ENCODE measurements at regions not wholly inside any gene's neighbourhood (a gene's known extent, or its start where the extent isn't known, plus 50 kb on each side); places are given as distances from the start of the nearest gene placed in this dataset.

- Mint-ChIP-seq H3K9me3 (ENCODE audit: insufficient read depth) (peaks cover 8% of the 10 kb centered on the region), H3K27ac (no peak overlapping the region), H3K27me3 (peaks cover 6% of the 10 kb centered on the region), H3K4me1 (no peaks in the 10 kb centered on the region), H3K4me3 (no peak overlapping the region)
- 83% methylated on average over 1 of the region's 1 CpG for WGBS (ENCODE audit: insufficient coverage)
- intact Hi-C loops (cut with micrococcal nuclease) = no loop called here
- no peaks in the 10 kb centered on the region for H3K36me3 ChIP-seq (replicated peaks in 1 of 2; ENCODE audit: control extremely low read depth in 1 of 2, control insufficient read depth in 1 of 2, extremely low read depth in 1 of 2, insufficient read depth in 2 of 2, low read length in 1 of 2)
- H4K20me1 ChIP-seq (ENCODE audit: control insufficient read depth, insufficient read depth, low read length, poor library complexity, severe bottlenecking) = no peaks in the 10 kb centered on the region
- ATAC-seq (ENCODE audit: low read depth) = no peak
- CTCF ChIA-PET = no interaction called here
- H3K4me3 ChIP-seq (ENCODE audit: control extremely low read depth in 1 of 5, extremely low read depth in 1 of 5, insufficient read depth in 1 of 5, low read depth in 2 of 5, low read length in 4 of 5) = no peak overlapping the region
- POLR2A ChIA-PET = no interaction called here
- no peaks in the 10 kb centered on the region for H3K4me1 ChIP-seq (ENCODE audit: control insufficient read depth in 2 of 2, insufficient read depth in 2 of 2, low read length in 2 of 2)
- no peaks in the 10 kb centered on the region for H3K79me2 ChIP-seq (ENCODE audit: control insufficient read depth, insufficient read depth, low read length)
- no peak for DNase-seq
- H2AFZ ChIP-seq (ENCODE audit: insufficient read depth, low read depth, low read length, poor library complexity, severe bottlenecking) = no peak overlapping the region
- H3K9ac ChIP-seq (ENCODE audit: low read length) = no peak overlapping the region
- no peak for TF ChIP-seq EZH2 (IDR thresholded peaks at IDR 0.05; ENCODE audit: borderline replicate concordance, insufficient read depth, low read depth, low read length, poor library complexity, severe bottlenecking)
- TF ChIP-seq, protein P1, sequence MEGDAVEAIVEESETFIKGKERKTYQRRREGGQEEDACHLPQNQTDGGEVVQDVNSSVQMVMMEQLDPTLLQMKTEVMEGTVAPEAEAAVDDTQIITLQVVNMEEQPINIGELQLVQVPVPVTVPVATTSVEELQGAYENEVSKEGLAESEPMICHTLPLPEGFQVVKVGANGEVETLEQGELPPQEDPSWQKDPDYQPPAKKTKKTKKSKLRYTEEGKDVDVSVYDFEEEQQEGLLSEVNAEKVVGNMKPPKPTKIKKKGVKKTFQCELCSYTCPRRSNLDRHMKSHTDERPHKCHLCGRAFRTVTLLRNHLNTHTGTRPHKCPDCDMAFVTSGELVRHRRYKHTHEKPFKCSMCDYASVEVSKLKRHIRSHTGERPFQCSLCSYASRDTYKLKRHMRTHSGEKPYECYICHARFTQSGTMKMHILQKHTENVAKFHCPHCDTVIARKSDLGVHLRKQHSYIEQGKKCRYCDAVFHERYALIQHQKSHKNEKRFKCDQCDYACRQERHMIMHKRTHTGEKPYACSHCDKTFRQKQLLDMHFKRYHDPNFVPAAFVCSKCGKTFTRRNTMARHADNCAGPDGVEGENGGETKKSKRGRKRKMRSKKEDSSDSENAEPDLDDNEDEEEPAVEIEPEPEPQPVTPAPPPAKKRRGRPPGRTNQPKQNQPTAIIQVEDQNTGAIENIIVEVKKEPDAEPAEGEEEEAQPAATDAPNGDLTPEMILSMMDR (IDR thresholded peaks at IDR 0.05) = no peak
- H3K27me3 ChIP-seq (replicated peaks in 1 of 4; ENCODE audit: control extremely low read depth in 1 of 4, control insufficient read depth in 3 of 4, insufficient read depth in 4 of 4, low read length in 3 of 4) = peaks cover 0 to 3% (median 0%) of the 10 kb centered on the region in 4 experiments
- no peak overlapping the region for H3K27ac ChIP-seq (ENCODE audit: low read length in 2 of 2)
- H3K4me2 ChIP-seq (replicated peaks; ENCODE audit: low read depth, low read length, poor library complexity, severe bottlenecking) = no peak overlapping the region
- peaks cover 0 to 13% (median 7%) of the 10 kb centered on the region in 3 donors for H3K9me3 ChIP-seq (ENCODE audit: control extremely low read depth in 1 of 3, control insufficient read depth in 2 of 3, insufficient read depth in 1 of 3, low read length in 2 of 3)
Measured at GRCh38 chr3:127113571-127113891, 79.4 kb upstream of the PRR23E start.

DNA sequence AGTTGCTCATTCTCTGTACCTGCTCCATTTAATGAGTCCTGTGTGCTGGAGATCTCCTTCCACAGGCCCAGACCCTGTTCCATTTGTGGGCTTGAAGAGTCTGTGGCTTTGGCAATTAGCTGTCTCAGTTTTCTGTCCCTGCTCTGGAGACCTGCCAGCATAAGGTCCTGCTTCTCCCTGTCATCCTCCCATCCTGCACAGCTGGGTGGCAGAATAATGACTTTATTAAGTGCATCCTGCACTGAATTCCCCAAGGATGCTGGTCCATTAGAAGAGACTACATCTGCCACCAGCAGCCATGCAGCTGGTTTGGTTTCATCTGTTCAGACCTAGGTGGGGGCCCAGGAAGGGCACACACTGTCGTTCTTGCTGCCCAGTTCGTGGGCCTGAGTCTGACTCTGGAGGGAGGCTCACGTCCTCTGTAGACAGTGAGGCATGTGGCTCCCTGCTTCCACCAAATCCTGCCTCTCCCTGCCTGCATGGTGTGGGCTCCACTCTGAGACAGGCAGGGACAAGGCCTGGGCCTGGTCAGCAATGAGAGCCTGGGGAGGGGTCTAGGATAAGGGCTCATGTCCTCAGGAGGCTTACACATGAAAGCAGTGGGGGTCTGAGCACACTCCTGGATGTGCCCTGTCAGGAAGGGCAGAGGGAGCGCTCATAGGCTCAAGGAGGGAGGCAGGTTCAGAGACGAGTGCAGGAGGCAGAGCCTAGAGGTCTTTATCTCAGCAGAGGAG, 78.4 kb upstream of the PRR23E start:
- Histone ChIP-seq H3K4me2 (replicated peaks; ENCODE audit: low read depth, low read length, poor library complexity, severe bottlenecking) (no peak overlapping the region), H3K4me3 (ENCODE audit: control extremely low read depth in 1 of 5, extremely low read depth in 1 of 5, insufficient read depth in 1 of 5, low read depth in 2 of 5, low read length in 4 of 5) (no peak overlapping the region), H4K20me1 (ENCODE audit: control insufficient read depth, insufficient read depth, low read length, poor library complexity, severe bottlenecking) (no peaks in the 10 kb centered on the region), H3K36me3 (replicated peaks in 1 of 2; ENCODE audit: control extremely low read depth in 1 of 2, control insufficient read depth in 1 of 2, extremely low read depth in 1 of 2, insufficient read depth in 2 of 2, low read length in 1 of 2) (no peaks in the 10 kb centered on the region), H3K27ac (ENCODE audit: low read length in 2 of 2) (no peak overlapping the region), H3K4me1 (ENCODE audit: control insufficient read depth in 2 of 2, insufficient read depth in 2 of 2, low read length in 2 of 2) (no peaks in the 10 kb centered on the region), H3K79me2 (ENCODE audit: control insufficient read depth, insufficient read depth, low read length) (no peaks in the 10 kb centered on the region), H3K27me3 (replicated peaks in 1 of 4; ENCODE audit: control extremely low read depth in 1 of 4, control insufficient read depth in 3 of 4, insufficient read depth in 4 of 4, low read length in 3 of 4) (peaks cover 0 to 3% (median 0%) of the 10 kb centered on the region in 4 experiments), H3K9ac (ENCODE audit: low read length) (no peak overlapping the region), H2AFZ (ENCODE audit: insufficient read depth, low read depth, low read length, poor library complexity, severe bottlenecking) (no peak overlapping the region), H3K9me3 (ENCODE audit: control extremely low read depth in 1 of 3, control insufficient read depth in 2 of 3, insufficient read depth in 1 of 3, low read length in 2 of 3) (peaks cover 0 to 13% (median 7%) of the 10 kb centered on the region in 3 donors)
- DNase-seq = no peak
- H3K4me1 Mint-ChIP-seq = no peaks in the 10 kb centered on the region
- WGBS (ENCODE audit: insufficient coverage) = 75% methylated on average over 3 of the region's 5 CpGs
- CTCF ChIA-PET = no interaction called here
- TF ChIP-seq, protein P1 (IDR thresholded peaks at IDR 0.05) = no peak
- TF ChIP-seq EZH2 (IDR thresholded peaks at IDR 0.05; ENCODE audit: borderline replicate concordance, insufficient read depth, low read depth, low read length, poor library complexity, severe bottlenecking) = no peak
- H3K27ac Mint-ChIP-seq = no peak overlapping the region
- H3K27me3 Mint-ChIP-seq = peaks cover 6% of the 10 kb centered on the region
- H3K9me3 Mint-ChIP-seq (ENCODE audit: insufficient read depth) = peaks cover 8% of the 10 kb centered on the region
- no peak overlapping the region for H3K4me3 Mint-ChIP-seq
- no peak for ATAC-seq (ENCODE audit: low read depth)
- intact Hi-C loops (cut with micrococcal nuclease) = no loop called here
- POLR2A ChIA-PET = no interaction called here
